Peyer's patch (tissue), 4 donors: ENCODE measurements at regions not wholly inside any gene's neighbourhood (a gene's known extent, or its start where the extent isn't known, plus 50 kb on each side); places are given as distances from the start of the nearest gene placed in this dataset.

Source experiments
- CTCF ChIP-seq, 6 experiments: fragments of 450-650 bp in 4 of 6; fragments of 200-600 bp in 2 of 6; sonication (generic) in 1 of 6; IDR thresholded peaks; one replicate each; pipeline ENCODE4 v1.5.1; 2017 to 2019; ENCODE audit warnings: antibody characterized with exemption in 6 of 6, mild to moderate bottlenecking in 3 of 6, moderate library complexity in 1 of 6
- POLR2A ChIP-seq, 2 donors: fragments of 450-650 bp; IDR thresholded peaks; one replicate each; pipeline ENCODE4 v1.5.1; 2017; ENCODE audit warnings: antibody characterized with exemption in 2 of 2, mild to moderate bottlenecking in 2 of 2, moderate library complexity in 2 of 2

GRCh38 chr10:84987039-84987438 lies 658.6 kb downstream of the CCSER2 start:
- TF ChIP-seq CTCF (IDR thresholded peaks at IDR 0.05) (no peak), POLR2A (IDR thresholded peaks at IDR 0.05) (no peak)
